Spinal cord (tissue), 9 donors: ENCODE measurements at regions not wholly inside any gene's neighbourhood (a gene's known extent, or its start where the extent isn't known, plus 50 kb on each side); places are given as distances from the start of the nearest gene placed in this dataset.

ENCODE experiments used
- DNase-seq, 6 donors: peaks; one replicate each; pipeline versions ENCODE4 v3.0.0 to v3.0.0-alpha.2; 2013 to 2015; ENCODE audit warnings: low spot score in 6 of 6, low read depth in 4 of 6
- H3K27ac ChIP-seq: one replicate; pipeline ENCODE4 v1.5.1; 2013; ENCODE audit warnings: low read depth, low read length, control low read depth
- H3K27me3 ChIP-seq: one replicate; pipeline ENCODE4 v1.6.1; 2013; ENCODE audit warnings: low read length; ENCODE audit not compliant: control insufficient read depth, insufficient read depth
- H3K36me3 ChIP-seq: one replicate; pipeline ENCODE4 v1.6.1; 2013; ENCODE audit warnings: low read length; ENCODE audit not compliant: control insufficient read depth, insufficient read depth
- H3K4me1 ChIP-seq: one replicate; pipeline ENCODE4 v1.6.1; 2013; ENCODE audit warnings: low read length; ENCODE audit not compliant: control insufficient read depth, insufficient read depth
- H3K4me3 ChIP-seq: one replicate; pipeline ENCODE4 v1.5.1; 2013; ENCODE audit warnings: low read depth, low read length, control low read depth
- H3K9me3 ChIP-seq: one replicate; pipeline ENCODE4 v1.6.1; 2013; ENCODE audit warnings: low read length; ENCODE audit not compliant: control insufficient read depth, insufficient read depth
- WGBS: methylation state at CpG from one replicate; pipeline ENCODE4 v1.1.5; 2013; ENCODE audit warnings: missing lambda C conversion rate; ENCODE audit not compliant: insufficient coverage; 5-methylcytosine and 5-hydroxymethylcytosine counted together
- donor health status: healthy.

GRCh38 chr21:35779167-35779566, 281.2 kb downstream of the SETD4 start:
- Histone ChIP-seq H3K27ac (no peak overlapping the region), H3K4me1 (no peaks in the 10 kb centered on the region), H3K9me3 (no peaks in the 10 kb centered on the region), H3K4me3 (no peak overlapping the region), H3K36me3 (no peaks in the 10 kb centered on the region), H3K27me3 (no peaks in the 10 kb centered on the region)
- WGBS, result 90% methylated on average over 3 of the region's 4 CpGs
- DNase-seq, result no peak

GRCh38 chr21:35777081-35777480, 283.2 kb downstream of the SETD4 start:
- Histone ChIP-seq H3K9me3 (no peaks in the 10 kb centered on the region), H3K27me3 (no peaks in the 10 kb centered on the region), H3K27ac (no peak overlapping the region), H3K4me1 (no peaks in the 10 kb centered on the region), H3K36me3 (no peaks in the 10 kb centered on the region), H3K4me3 (no peak overlapping the region)
- WGBS, result 100% methylated on average over 2 of the region's 2 CpGs
- no peak for DNase-seq

- Histone ChIP-seq H3K9me3 (no peaks in the 10 kb centered on the region), H3K36me3 (no peaks in the 10 kb centered on the region), H3K27me3 (no peaks in the 10 kb centered on the region), H3K27ac (no peak overlapping the region), H3K4me3 (no peak overlapping the region), H3K4me1 (no peaks in the 10 kb centered on the region)
- DNase-seq, result no peak
- 77% methylated on average over 3 of the region's 7 CpGs for WGBS
Observed at GRCh38 chr21:35775778-35776544, 284.4 kb downstream of the SETD4 start.

DNA sequence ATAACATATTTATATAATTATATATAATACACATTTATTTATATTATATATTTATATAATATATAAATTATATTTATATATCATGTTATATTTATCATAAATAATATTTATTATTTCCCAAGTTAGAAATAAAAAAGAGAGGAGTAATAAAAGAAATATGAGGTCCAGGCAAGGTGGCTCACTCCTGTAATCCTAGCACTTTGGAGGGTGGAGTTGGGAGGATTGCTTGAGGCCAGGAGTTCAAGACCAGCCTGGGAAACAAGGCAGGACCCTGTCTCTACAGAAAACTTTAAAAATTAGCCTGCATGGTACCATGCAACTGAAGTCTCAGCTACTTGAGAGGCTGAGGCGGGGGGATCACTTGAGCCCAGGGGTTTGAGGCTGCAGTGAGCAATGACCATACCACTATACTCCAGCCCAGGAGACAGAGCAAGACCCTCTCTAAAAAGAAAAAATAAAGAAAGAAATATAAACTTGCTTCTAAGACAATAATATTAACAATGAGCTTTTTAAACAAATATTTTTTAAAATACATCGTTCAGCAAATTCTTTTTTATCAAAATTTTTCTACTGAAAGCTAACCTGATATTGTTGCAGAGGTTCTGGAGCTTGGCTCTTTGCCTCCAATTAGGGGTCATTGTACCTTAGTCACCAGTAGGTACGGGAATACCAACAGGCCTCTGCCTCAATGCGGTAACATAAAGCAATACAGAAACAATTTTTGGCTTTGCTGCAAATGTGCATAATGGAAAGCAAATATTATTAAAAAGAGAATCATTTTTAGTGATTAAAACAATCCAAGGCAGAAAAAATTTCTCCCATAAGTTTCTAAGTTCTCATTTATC, 290.0 kb downstream of the SETD4 start:
- no peak overlapping the region for H3K27ac ChIP-seq
- H3K9me3 ChIP-seq, result no peaks in the 10 kb centered on the region
- no peak overlapping the region for H3K4me3 ChIP-seq
- no CpG with 5 or more reads among the region's 4 CpGs for WGBS
- no peak for DNase-seq
- no peaks in the 10 kb centered on the region for H3K36me3 ChIP-seq
- no peaks in the 10 kb centered on the region for H3K27me3 ChIP-seq
- no peaks in the 10 kb centered on the region for H3K4me1 ChIP-seq

GRCh38 chr21:35768187-35768586, 292.1 kb downstream of the SETD4 start:
- Histone ChIP-seq H3K4me1 (no peaks in the 10 kb centered on the region), H3K4me3 (no peak overlapping the region), H3K27me3 (no peaks in the 10 kb centered on the region), H3K27ac (no peak overlapping the region), H3K9me3 (no peaks in the 10 kb centered on the region), H3K36me3 (no peaks in the 10 kb centered on the region)
- WGBS, result no CpG with 5 or more reads among the region's 2 CpGs
- peak in 1 of 6 donors; percentile 4 for DNase-seq

GRCh38 chr21:35764586-35764985, 295.7 kb downstream of the SETD4 start:
- no peak for DNase-seq
- H3K4me1 ChIP-seq, result no peaks in the 10 kb centered on the region
- H3K36me3 ChIP-seq, result no peaks in the 10 kb centered on the region
- no peak overlapping the region for H3K4me3 ChIP-seq
- H3K9me3 ChIP-seq, result no peaks in the 10 kb centered on the region
- H3K27me3 ChIP-seq, result no peaks in the 10 kb centered on the region
- H3K27ac ChIP-seq, result no peak overlapping the region

- 100% methylated on average over 1 of the region's 3 CpGs for WGBS
- H3K27me3 ChIP-seq, result no peaks in the 10 kb centered on the region
- no peak for DNase-seq
- H3K27ac ChIP-seq, result no peak overlapping the region
- H3K36me3 ChIP-seq, result no peaks in the 10 kb centered on the region
- no peak overlapping the region for H3K4me3 ChIP-seq
- H3K4me1 ChIP-seq, result no peaks in the 10 kb centered on the region
- no peaks in the 10 kb centered on the region for H3K9me3 ChIP-seq
Observed at GRCh38 chr21:35764077-35764476, 296.2 kb downstream of the SETD4 start.

GRCh38 chr21:35754583-35754982, 305.7 kb downstream of the SETD4 start:
- no peak overlapping the region for H3K4me3 ChIP-seq
- H3K4me1 ChIP-seq, result no peaks in the 10 kb centered on the region
- H3K27ac ChIP-seq, result no peak overlapping the region
- WGBS, result no CpG with 5 or more reads among the region's 2 CpGs
- H3K9me3 ChIP-seq, result no peaks in the 10 kb centered on the region
- no peak for DNase-seq
- H3K27me3 ChIP-seq, result no peaks in the 10 kb centered on the region
- no peaks in the 10 kb centered on the region for H3K36me3 ChIP-seq

GRCh38 chr21:35753308-35753707, 307.0 kb downstream of the SETD4 start:
- no peak overlapping the region for H3K4me3 ChIP-seq
- no peaks in the 10 kb centered on the region for H3K9me3 ChIP-seq
- no peaks in the 10 kb centered on the region for H3K36me3 ChIP-seq
- WGBS, result no CpG with 5 or more reads among the region's 2 CpGs
- no peaks in the 10 kb centered on the region for H3K4me1 ChIP-seq
- no peak for DNase-seq
- H3K27ac ChIP-seq, result no peak overlapping the region
- no peaks in the 10 kb centered on the region for H3K27me3 ChIP-seq

GRCh38 chr21:35751171-35751570, 309.2 kb downstream of the SETD4 start:
- H3K4me3 ChIP-seq, result no peak overlapping the region
- no peak for DNase-seq
- H3K9me3 ChIP-seq, result no peaks in the 10 kb centered on the region
- no peak overlapping the region for H3K27ac ChIP-seq
- no peaks in the 10 kb centered on the region for H3K4me1 ChIP-seq
- H3K36me3 ChIP-seq, result no peaks in the 10 kb centered on the region
- H3K27me3 ChIP-seq, result no peaks in the 10 kb centered on the region
